ENCODE measurements at regions not wholly inside any gene's neighbourhood (a gene's known extent, or its start where the extent isn't known, plus 50 kb on each side); places are given as distances from the start of the nearest gene placed in this dataset.

GRCh38 chrX:98490670-98491069 lies 1607.0 kb downstream of the RPA4 start:
- no peak overlapping the region for H3K4me3 Mint-ChIP-seq
- no peaks in the 10 kb centered on the region for H3K4me1 Mint-ChIP-seq
- H3K27ac Mint-ChIP-seq, result no peak overlapping the region
- no peak for ATAC-seq
- no peak for DNase-seq
- H3K36me3 Mint-ChIP-seq, result no peaks in the 10 kb centered on the region
- peaks cover 0 to 9% (median 0%) of the 10 kb centered on the region in 9 donors for H3K9me3 Mint-ChIP-seq
- H3K27me3 Mint-ChIP-seq, result no peaks in the 10 kb centered on the region
- POLR2A ChIA-PET, result no interaction called here

- Mint-ChIP-seq H3K4me3 (no peak overlapping the region), H3K27ac (no peak overlapping the region), H3K4me1 (no peaks in the 10 kb centered on the region), H3K9me3 (peaks cover 0 to 5% (median 0%) of the 10 kb centered on the region in 9 donors), H3K36me3 (no peaks in the 10 kb centered on the region), H3K27me3 (no peaks in the 10 kb centered on the region)
- POLR2A ChIA-PET, result no interaction called here
- DNase-seq (no peak), ATAC-seq (no peak)
Measured at GRCh38 chrX:98501426-98501825, 1617.7 kb downstream of the RPA4 start.

GRCh38 chrX:98506907-98507306 lies 1623.2 kb downstream of the RPA4 start:
- DNase-seq (no peak), ATAC-seq (no peak)
- peaks cover 0 to 5% (median 0%) of the 10 kb centered on the region in 9 donors for H3K9me3 Mint-ChIP-seq
- H3K36me3 Mint-ChIP-seq, result no peaks in the 10 kb centered on the region
- POLR2A ChIA-PET, result no interaction called here
- H3K4me1 Mint-ChIP-seq, result no peaks in the 10 kb centered on the region
- H3K27me3 Mint-ChIP-seq, result no peaks in the 10 kb centered on the region
- no peak overlapping the region for H3K27ac Mint-ChIP-seq
- no peak overlapping the region for H3K4me3 Mint-ChIP-seq

GRCh38 chrX:98514032-98514431 lies 1630.3 kb downstream of the RPA4 start:
- Mint-ChIP-seq H3K27me3 (no peaks in the 10 kb centered on the region), H3K27ac (no peak overlapping the region), H3K9me3 (peaks cover 0 to 2% (median 0%) of the 10 kb centered on the region in 9 donors), H3K4me1 (no peaks in the 10 kb centered on the region), H3K36me3 (no peaks in the 10 kb centered on the region), H3K4me3 (no peak overlapping the region)
- DNase-seq (no peak), ATAC-seq (no peak)
- POLR2A ChIA-PET, result no interaction called here

GRCh38 chrX:98516120-98516519 lies 1632.4 kb downstream of the RPA4 start:
- H3K9me3 Mint-ChIP-seq, result peaks cover 0 to 2% (median 0%) of the 10 kb centered on the region in 9 donors
- ATAC-seq (no peak), DNase-seq (no peak)
- H3K4me3 Mint-ChIP-seq, result no peak overlapping the region
- POLR2A ChIA-PET, result no interaction called here
- H3K36me3 Mint-ChIP-seq, result no peaks in the 10 kb centered on the region
- no peaks in the 10 kb centered on the region for H3K4me1 Mint-ChIP-seq
- H3K27me3 Mint-ChIP-seq, result no peaks in the 10 kb centered on the region
- H3K27ac Mint-ChIP-seq, result no peak overlapping the region

- H3K27ac Mint-ChIP-seq, result no peak overlapping the region
- H3K36me3 Mint-ChIP-seq, result no peaks in the 10 kb centered on the region
- no peak for ATAC-seq
- no peaks in the 10 kb centered on the region for H3K27me3 Mint-ChIP-seq
- POLR2A ChIA-PET, result no interaction called here
- no peaks in the 10 kb centered on the region for H3K4me1 Mint-ChIP-seq
- DNase-seq, result no peak
- H3K4me3 Mint-ChIP-seq, result no peak overlapping the region
- peaks cover 0 to 4% (median 0%) of the 10 kb centered on the region in 9 donors for H3K9me3 Mint-ChIP-seq
Measured at GRCh38 chrX:98523026-98523425, 1639.3 kb downstream of the RPA4 start.

GRCh38 chrX:98523521-98523920 lies 1639.8 kb downstream of the RPA4 start:
- Mint-ChIP-seq H3K27me3 (no peaks in the 10 kb centered on the region), H3K36me3 (no peaks in the 10 kb centered on the region), H3K9me3 (peaks cover 0 to 4% (median 0%) of the 10 kb centered on the region in 9 donors), H3K4me3 (no peak overlapping the region), H3K4me1 (no peaks in the 10 kb centered on the region), H3K27ac (no peak overlapping the region)
- POLR2A ChIA-PET, result no interaction called here
- no peak for DNase-seq
- ATAC-seq, result no peak

GRCh38 chrX:98548519-98548918 lies 1664.8 kb downstream of the RPA4 start:
- H3K9me3 Mint-ChIP-seq, result peaks cover 0 to 4% (median 2%) of the 10 kb centered on the region in 9 donors
- no peak overlapping the region for H3K27ac Mint-ChIP-seq
- H3K27me3 Mint-ChIP-seq, result no peaks in the 10 kb centered on the region
- POLR2A ChIA-PET, result no interaction called here
- H3K36me3 Mint-ChIP-seq, result no peaks in the 10 kb centered on the region
- no peaks in the 10 kb centered on the region for H3K4me1 Mint-ChIP-seq
- ATAC-seq, result no peak
- DNase-seq, result no peak
- no peak overlapping the region for H3K4me3 Mint-ChIP-seq

GRCh38 chrX:98568795-98569194 lies 1685.1 kb downstream of the RPA4 start:
- no peak overlapping the region for H3K4me3 Mint-ChIP-seq
- no peaks in the 10 kb centered on the region for H3K36me3 Mint-ChIP-seq
- ATAC-seq (no peak), DNase-seq (no peak)
- POLR2A ChIA-PET, result no interaction called here
- H3K9me3 Mint-ChIP-seq, result peaks cover 0 to 5% (median 0%) of the 10 kb centered on the region in 9 donors
- no peak overlapping the region for H3K27ac Mint-ChIP-seq
- no peaks in the 10 kb centered on the region for H3K27me3 Mint-ChIP-seq
- no peaks in the 10 kb centered on the region for H3K4me1 Mint-ChIP-seq

GRCh38 chrX:98605941-98606340 lies 1722.2 kb downstream of the RPA4 start:
- peaks cover 0 to 10% (median 0%) of the 10 kb centered on the region in 9 donors for H3K9me3 Mint-ChIP-seq
- no peaks in the 10 kb centered on the region for H3K4me1 Mint-ChIP-seq
- no peaks in the 10 kb centered on the region for H3K36me3 Mint-ChIP-seq
- ATAC-seq, result no peak
- H3K27me3 Mint-ChIP-seq, result no peaks in the 10 kb centered on the region
- H3K4me3 Mint-ChIP-seq, result no peak overlapping the region
- no peak for DNase-seq
- POLR2A ChIA-PET, result no interaction called here
- H3K27ac Mint-ChIP-seq, result no peak overlapping the region

GRCh38 chrX:98607739-98608138 lies 1724.0 kb downstream of the RPA4 start:
- H3K36me3 Mint-ChIP-seq, result no peaks in the 10 kb centered on the region
- DNase-seq, result no peak
- POLR2A ChIA-PET, result no interaction called here
- peaks cover 0 to 6% (median 0%) of the 10 kb centered on the region in 9 donors for H3K9me3 Mint-ChIP-seq
- no peaks in the 10 kb centered on the region for H3K27me3 Mint-ChIP-seq
- no peaks in the 10 kb centered on the region for H3K4me1 Mint-ChIP-seq
- ATAC-seq, result no peak
- H3K4me3 Mint-ChIP-seq, result no peak overlapping the region
- H3K27ac Mint-ChIP-seq, result no peak overlapping the region

- no peak overlapping the region for H3K27ac Mint-ChIP-seq
- POLR2A ChIA-PET, result no interaction called here
- no peaks in the 10 kb centered on the region for H3K4me1 Mint-ChIP-seq
- H3K27me3 Mint-ChIP-seq, result no peaks in the 10 kb centered on the region
- H3K4me3 Mint-ChIP-seq, result no peak overlapping the region
- ATAC-seq, result no peak
- DNase-seq, result no peak
- no peaks in the 10 kb centered on the region for H3K36me3 Mint-ChIP-seq
- H3K9me3 Mint-ChIP-seq, result peaks cover 0 to 2% (median 0%) of the 10 kb centered on the region in 9 donors
Measured at GRCh38 chrX:98627645-98628044, 1743.9 kb downstream of the RPA4 start.

- no peak for DNase-seq
- H3K4me3 Mint-ChIP-seq, result no peak overlapping the region
- POLR2A ChIA-PET, result no interaction called here
- ATAC-seq, result no peak
- H3K27ac Mint-ChIP-seq, result no peak overlapping the region
- H3K27me3 Mint-ChIP-seq, result no peaks in the 10 kb centered on the region
- H3K9me3 Mint-ChIP-seq, result peaks cover 0 to 15% (median 2%) of the 10 kb centered on the region in 9 donors
- peaks cover 0 to 4% (median 0%) of the 10 kb centered on the region in 3 donors for H3K36me3 Mint-ChIP-seq
- no peaks in the 10 kb centered on the region for H3K4me1 Mint-ChIP-seq
Measured at GRCh38 chrX:98637451-98637850, 1753.7 kb downstream of the RPA4 start.

- Mint-ChIP-seq H3K27ac (no peak overlapping the region), H3K36me3 (no peaks in the 10 kb centered on the region), H3K9me3 (peaks cover 0 to 3% (median 0%) of the 10 kb centered on the region in 9 donors), H3K27me3 (no peaks in the 10 kb centered on the region), H3K4me1 (no peaks in the 10 kb centered on the region), H3K4me3 (no peak overlapping the region)
- POLR2A ChIA-PET, result no interaction called here
- ATAC-seq (no peak), DNase-seq (no peak)
Measured at GRCh38 chrX:98646351-98646750, 1762.6 kb downstream of the RPA4 start.

Measured in naive thymus-derived CD8-positive, alpha-beta T cell (primary cell).